NB4 (cell line): ENCODE measurements at regions not wholly inside any gene's neighbourhood (a gene's known extent, or its start where the extent isn't known, plus 50 kb on each side); places are given as distances from the start of the nearest gene placed in this dataset.
"Not testable (repeated sequence)": the region's sequence is repeated elsewhere in the genome, so short reads cannot be mapped to it uniquely, and the experiment has no call there.

Experiments
- DNase-seq: peaks from one replicate; pipeline ENCODE4 v3.0.0; 2010; ENCODE audit warnings: low read depth
- H3K4me3 ChIP-seq: one replicate; pipeline ENCODE4 v1.5.1; 2011; ENCODE audit warnings: mild to moderate bottlenecking, low read depth, low read length, moderate library complexity
- MYC ChIP-seq: IDR thresholded peaks from 2 replicates; pipeline ENCODE4 v1.6.1; 2011; ENCODE audit warnings: low read depth, low read length
- POLR2A ChIP-seq: IDR thresholded peaks from 2 replicates; pipeline ENCODE4 v1.6.1; 2011; ENCODE audit warnings: mild to moderate bottlenecking; ENCODE audit not compliant: insufficient read length; ENCODE audit errors: extremely low read depth
- TF ChIP-seq, protein P1 (sequence below): IDR thresholded peaks from one replicate; pipeline ENCODE4 v1.5.1; 2012; ENCODE audit warnings: low read depth, low read length
- TF ChIP-seq, protein P2 (sequence below): IDR thresholded peaks from 2 replicates; pipeline ENCODE4 v1.6.1; 2011; ENCODE audit warnings: low read depth, low read length

DNA sequence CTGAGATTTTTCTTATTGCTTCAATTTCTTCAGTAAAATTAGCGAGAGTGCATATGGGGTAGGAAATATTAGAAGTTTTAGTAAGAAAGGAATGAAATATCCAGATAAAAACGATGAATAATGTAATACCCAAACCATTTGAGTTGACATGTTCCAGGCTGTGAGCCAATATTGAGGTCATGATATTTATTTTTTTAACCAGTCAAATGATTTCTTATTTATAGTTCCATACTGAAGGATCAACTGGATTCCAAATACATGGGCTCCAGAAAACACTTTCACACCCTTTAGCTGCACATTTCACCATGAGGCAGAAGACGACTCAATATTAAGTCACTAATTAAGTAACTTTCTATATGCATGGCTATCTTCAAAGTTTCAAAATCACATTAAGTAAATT is 312.5 kb downstream of the PPP1R3A start:
- no peak overlapping the region for H3K4me3 ChIP-seq
- no peak for DNase-seq
- no peak for TF ChIP-seq POLR2A
- TF ChIP-seq, protein P1, sequence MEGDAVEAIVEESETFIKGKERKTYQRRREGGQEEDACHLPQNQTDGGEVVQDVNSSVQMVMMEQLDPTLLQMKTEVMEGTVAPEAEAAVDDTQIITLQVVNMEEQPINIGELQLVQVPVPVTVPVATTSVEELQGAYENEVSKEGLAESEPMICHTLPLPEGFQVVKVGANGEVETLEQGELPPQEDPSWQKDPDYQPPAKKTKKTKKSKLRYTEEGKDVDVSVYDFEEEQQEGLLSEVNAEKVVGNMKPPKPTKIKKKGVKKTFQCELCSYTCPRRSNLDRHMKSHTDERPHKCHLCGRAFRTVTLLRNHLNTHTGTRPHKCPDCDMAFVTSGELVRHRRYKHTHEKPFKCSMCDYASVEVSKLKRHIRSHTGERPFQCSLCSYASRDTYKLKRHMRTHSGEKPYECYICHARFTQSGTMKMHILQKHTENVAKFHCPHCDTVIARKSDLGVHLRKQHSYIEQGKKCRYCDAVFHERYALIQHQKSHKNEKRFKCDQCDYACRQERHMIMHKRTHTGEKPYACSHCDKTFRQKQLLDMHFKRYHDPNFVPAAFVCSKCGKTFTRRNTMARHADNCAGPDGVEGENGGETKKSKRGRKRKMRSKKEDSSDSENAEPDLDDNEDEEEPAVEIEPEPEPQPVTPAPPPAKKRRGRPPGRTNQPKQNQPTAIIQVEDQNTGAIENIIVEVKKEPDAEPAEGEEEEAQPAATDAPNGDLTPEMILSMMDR, result no peak
- TF ChIP-seq, protein P2, sequence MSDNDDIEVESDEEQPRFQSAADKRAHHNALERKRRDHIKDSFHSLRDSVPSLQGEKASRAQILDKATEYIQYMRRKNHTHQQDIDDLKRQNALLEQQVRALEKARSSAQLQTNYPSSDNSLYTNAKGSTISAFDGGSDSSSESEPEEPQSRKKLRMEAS, result no peak
- no peak for TF ChIP-seq MYC

DNA sequence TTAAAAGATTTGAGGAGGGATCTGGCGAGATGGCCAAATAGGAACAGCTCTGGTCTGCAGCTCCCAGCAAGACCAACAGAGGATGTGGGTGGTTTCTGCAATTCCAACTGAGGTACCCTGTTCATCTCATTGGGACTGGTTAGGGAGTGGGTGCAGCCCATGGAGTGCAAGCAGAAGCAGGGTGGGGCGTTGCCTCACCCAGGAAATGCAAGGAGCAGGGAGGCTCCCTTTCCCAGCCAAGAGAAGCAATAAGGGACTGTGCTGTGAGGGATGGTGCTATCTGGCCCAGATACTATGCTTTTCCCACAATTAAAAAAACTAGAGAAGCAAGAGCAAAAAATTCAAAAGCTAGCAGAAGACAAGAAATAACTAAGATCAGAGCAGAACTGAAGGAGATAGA is 318.4 kb downstream of the PPP1R3A start:
- not testable (repeated sequence) for H3K4me3 ChIP-seq, DNase-seq

DNA sequence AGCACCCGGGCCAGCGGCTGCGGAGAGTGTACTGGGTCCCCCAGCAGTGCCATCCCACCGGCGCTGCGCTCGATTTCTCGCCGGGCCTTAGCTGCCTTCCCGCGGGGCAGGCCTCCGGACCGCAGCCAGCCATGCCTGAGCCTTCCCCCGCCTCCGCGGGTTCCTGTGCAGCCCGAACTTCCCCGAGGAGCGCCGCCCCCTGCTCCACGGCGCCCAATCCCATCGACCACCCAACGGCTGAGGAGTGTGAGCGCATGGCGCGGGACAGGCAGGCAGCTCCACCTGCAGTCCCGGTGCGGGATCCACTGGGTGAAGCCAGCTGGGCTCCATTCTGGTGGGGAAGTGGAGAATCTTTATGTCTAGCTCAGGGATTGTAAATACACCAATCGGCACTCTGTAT is 325.4 kb downstream of the PPP1R3A start:
- DNase-seq, H3K4me3 ChIP-seq: not testable (repeated sequence)

DNA sequence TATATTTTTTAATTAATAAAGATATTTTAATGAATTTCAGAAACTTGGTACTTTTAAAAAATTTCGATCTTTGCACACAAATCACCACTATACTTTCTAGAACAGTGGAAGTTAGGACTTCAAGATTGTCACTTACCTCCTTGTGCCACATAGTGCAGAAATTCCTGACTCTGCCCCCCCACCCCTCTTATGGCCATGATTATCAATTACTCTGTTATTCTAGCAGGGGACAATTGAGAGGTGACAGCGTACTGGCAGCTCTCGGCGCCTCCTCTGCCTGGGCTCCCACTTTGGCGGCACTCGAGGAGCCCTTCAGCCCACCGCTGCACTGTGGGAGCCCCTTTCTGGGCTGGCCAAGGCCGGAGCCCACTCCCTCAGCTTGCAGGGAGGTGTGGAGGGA is 325.9 kb downstream of the PPP1R3A start:
- DNase-seq, H3K4me3 ChIP-seq: not testable (repeated sequence)

DNA sequence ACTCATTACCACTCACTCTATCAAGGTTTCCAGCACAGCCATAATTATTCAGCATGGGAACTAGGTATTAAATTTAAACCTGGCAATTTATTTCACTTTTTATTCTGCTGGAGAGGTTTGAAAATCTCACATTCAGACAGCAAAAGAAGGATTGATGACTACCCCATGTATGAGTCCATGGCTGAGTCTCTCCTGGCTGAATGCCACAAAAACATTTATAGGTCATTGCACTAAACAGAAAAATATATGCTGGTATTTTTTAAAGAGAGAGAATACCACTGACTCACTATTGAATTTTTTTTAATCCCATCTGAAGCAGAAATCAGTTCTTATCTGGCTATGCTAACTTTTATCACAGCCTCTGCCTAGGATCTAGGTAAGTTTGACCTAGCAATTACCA is 336.3 kb downstream of the PPP1R3A start:
- no peak overlapping the region for H3K4me3 ChIP-seq
- DNase-seq, result no peak
- TF ChIP-seq, protein P2, result no peak
- TF ChIP-seq MYC, result no peak
- TF ChIP-seq, protein P1, result no peak
- no peak for TF ChIP-seq POLR2A

DNA sequence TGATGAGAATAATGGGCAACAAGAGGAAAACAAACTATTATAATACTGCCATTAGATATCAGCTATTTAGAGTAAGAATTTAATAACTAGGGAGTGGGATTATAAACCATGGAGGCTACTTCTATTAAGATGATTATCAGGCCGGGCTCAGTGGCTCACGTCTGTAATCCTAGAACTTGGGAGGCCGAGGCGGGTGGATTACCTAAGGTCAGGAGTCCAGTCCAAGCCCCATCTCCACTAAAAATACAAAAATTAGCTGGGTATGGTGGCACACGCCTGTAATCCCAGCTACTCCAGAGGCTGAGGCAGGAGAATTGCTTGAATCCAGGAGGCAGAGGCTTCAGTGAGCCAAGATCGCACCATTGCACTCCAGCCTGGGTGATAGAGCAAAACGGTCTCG is 355.6 kb downstream of the PPP1R3A start:
- DNase-seq, result not testable (repeated sequence)

DNA sequence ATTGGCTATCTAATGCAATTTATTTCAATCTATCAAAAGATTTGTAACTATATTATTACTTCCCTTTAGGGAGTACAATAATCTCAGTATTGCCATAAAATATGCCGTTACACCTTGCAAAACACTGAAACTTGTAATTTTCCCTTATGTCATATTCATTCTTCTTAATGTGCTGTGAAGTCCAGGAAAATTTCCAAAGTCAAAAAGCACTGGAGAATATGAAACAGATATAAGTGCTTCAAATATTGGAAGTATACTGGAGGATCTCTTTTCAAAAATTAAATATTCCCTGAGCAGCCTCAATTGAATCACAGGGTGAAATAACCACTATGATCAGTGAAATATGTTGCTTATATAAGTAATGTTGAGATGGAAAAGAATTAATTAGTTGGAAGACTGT is 356.0 kb downstream of the PPP1R3A start:
- no peak for TF ChIP-seq POLR2A
- TF ChIP-seq, protein P1, result no peak
- TF ChIP-seq, protein P2, result no peak
- no peak for TF ChIP-seq MYC
- DNase-seq, result no peak
- H3K4me3 ChIP-seq, result no peak overlapping the region

More for the DNA sequence above, 355.6 kb downstream of the PPP1R3A start:
- not testable (repeated sequence) for H3K4me3 ChIP-seq

DNA sequence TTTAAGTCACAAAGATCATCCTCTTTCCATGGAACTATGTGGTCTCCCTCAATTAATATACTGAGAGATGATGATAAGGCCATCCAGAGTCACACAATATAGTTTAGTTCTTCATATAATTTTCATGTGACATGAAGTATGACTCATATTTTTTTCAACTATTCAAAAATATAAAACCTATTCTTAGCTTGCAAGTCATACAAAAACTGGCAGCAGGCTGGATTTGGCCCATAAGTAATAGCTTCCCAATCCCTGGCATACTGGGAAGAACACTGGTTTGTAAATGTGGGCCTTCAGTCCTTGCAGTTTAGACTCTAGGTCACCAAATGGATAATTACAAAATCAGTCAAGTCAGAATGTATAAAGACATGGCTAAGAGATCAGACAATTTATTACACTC is 356.6 kb downstream of the PPP1R3A start:
- H3K4me3 ChIP-seq, result no peak overlapping the region
- TF ChIP-seq MYC (no peak), POLR2A (no peak)
- TF ChIP-seq, protein P2, result no peak
- TF ChIP-seq, protein P1, result no peak
- DNase-seq, result no peak
